ENCODE measurements at regions not wholly inside any gene's neighbourhood (a gene's known extent, or its start where the extent isn't known, plus 50 kb on each side); places are given as distances from the start of the nearest gene placed in this dataset.
"Not testable (repeated sequence)": the region's sequence is repeated elsewhere in the genome, so short reads cannot be mapped to it uniquely, and the experiment has no call there.

- no peak for DNase-seq
Observed at GRCh38 chr3:102354818-102355515, 79.8 kb upstream of the ZPLD1 start.

- no peak for DNase-seq
Observed at GRCh38 chr3:102356506-102356905, 78.3 kb upstream of the ZPLD1 start.

GRCh38 chr3:102357313-102357712 is 77.5 kb upstream of the ZPLD1 start:
- DNase-seq: not testable (repeated sequence)

DNA sequence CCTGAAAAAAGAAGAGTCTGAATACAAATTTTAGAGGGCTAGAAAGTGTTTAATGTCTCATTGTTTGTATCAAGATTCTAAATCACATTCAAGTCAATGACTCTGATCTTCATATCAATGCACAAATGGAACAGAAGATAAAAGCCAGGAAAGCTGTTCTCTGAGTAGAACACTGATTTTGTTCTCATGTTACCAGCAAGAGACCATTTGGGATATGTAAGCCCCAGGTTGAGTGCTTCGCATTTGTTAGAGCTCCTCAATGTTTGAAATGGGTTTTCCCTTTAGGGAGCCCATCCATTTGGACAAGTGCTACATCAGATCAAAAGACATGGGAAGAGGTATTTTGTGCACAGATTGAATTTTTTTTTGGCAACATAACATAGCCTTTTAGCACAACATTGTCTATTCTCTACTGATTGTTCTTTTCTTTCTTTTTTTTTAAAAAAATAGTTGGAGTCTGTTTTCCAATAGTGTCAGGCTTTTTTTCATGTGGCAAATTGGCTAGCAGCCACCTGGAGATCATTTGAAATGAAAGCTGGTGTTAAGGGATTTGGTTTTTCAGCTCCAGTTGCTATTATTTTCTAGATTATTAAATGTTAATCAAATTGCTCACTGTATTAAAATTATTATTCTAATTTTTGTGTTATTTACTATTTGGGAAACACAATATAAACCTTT is 74.5 kb upstream of the ZPLD1 start:
- DNase-seq: no peak

- DNase-seq: no peak
Observed at GRCh38 chr3:102361101-102361500, 73.7 kb upstream of the ZPLD1 start.

DNA sequence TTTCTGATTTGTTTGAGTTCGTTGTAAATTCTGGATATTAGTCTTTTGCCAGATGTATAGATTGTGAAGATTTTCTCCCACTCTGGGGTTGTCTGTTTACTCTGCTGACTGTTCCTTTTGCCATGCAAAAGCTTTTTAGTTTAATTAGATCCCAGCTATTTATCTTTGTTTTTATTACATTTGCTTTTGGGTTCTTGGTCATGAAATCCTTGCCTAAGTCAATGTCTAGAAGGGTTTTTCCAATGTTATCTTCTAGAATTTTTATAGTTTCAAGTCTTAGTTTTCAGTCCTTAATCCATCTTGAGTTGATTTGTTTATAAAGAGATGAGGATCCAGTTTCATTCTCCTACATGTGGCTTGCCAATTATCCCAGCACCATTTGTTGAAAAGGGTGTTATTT is 68.7 kb upstream of the ZPLD1 start:
- not testable (repeated sequence) for DNase-seq

DNA sequence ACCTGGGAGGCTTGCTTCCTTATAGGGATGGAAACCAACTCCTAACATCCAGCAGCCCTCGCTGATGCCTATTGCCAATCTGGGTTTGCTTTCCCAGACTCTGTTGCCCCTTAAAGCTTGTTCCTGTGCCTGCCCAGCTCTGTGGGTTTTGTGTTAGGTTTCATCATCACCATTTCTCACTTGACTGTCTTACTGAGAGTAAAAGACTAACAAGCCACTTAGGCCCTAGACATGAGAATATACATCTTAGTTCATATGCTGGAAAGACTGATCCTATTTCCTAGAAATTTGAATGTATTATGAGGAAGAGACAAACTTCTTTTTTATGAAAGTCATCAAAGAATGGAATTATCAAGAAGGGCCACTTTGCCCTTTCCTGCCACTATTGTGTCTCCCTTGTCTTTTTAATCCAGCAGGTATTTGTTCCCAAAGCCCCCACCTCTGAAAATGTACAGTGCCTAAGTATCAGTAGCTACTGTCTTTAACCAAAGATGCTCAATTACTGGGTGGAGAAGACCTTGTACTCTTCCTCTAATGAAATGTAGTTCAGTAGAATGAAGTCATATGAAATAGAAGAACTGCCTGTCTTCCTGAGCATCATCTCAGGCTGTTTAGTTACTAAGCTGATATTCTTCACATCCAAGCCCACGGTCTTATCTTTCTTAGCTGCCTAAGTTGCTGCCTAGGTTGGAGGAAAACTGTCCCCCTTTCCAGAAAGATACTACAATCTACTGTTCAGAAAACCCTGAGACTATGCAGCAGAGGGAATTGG is 59.8 kb upstream of the ZPLD1 start:
- no peak for DNase-seq

- no peak for DNase-seq
Observed at GRCh38 chr3:102378216-102378615, 56.6 kb upstream of the ZPLD1 start.

GRCh38 chr3:102382201-102382600 is 52.6 kb upstream of the ZPLD1 start:
- DNase-seq: not testable (repeated sequence)

All from activated CD8-positive, alpha-beta memory T cell treated with anti-CD3 and anti-CD28 coated beads, Interleukin-2, amount 50 U/mL, for 48 hours (primary cell).